Peyer's patch (tissue), 4 donors: ENCODE measurements at regions not wholly inside any gene's neighbourhood (a gene's known extent, or its start where the extent isn't known, plus 50 kb on each side); places are given as distances from the start of the nearest gene placed in this dataset.
"Not testable (repeated sequence)": the region's sequence is repeated elsewhere in the genome, so short reads cannot be mapped to it uniquely, and the experiment has no call there.

ENCODE experiments used
- DNase-seq, 3 donors: peaks; one replicate each; pipeline ENCODE4 v3.0.0-alpha.2; 2017 to 2019
- H3K27ac ChIP-seq, 4 donors: fragments of 200-600 bp; sonication (generic); one replicate each; pipeline ENCODE4 v1.5.1; 2016 to 2019
- H3K27me3 ChIP-seq, 2 donors: fragments of 200-600 bp; sonication (generic); one replicate each; pipeline ENCODE4 v1.5.1; 2019
- H3K36me3 ChIP-seq, 3 donors: fragments of 200-600 bp; sonication (generic); one replicate each; pipeline ENCODE4 v1.5.1; 2016 to 2019
- H3K4me1 ChIP-seq, 4 donors: fragments of 200-600 bp; sonication (generic); one replicate each; pipeline ENCODE4 v1.5.1; 2016 to 2019
- H3K4me3 ChIP-seq, 4 donors: fragments of 200-600 bp; sonication (generic); 1 replicate in 3 of 4; 2 replicates in 1 of 4; pipeline ENCODE4 v1.5.1; 2016 to 2019; ENCODE audit warnings: mild to moderate bottlenecking in 1 of 4
- H3K9me3 ChIP-seq, 4 donors: fragments of 200-600 bp; sonication (generic); one replicate each; pipeline ENCODE4 v1.5.1; 2016 to 2019; ENCODE audit warnings: mild to moderate bottlenecking in 1 of 4
- CTCF ChIP-seq, 6 experiments: fragments of 450-650 bp in 4 of 6; fragments of 200-600 bp in 2 of 6; sonication (generic) in 1 of 6; IDR thresholded peaks; one replicate each; pipeline ENCODE4 v1.5.1; 2017 to 2019; ENCODE audit warnings: antibody characterized with exemption in 6 of 6, mild to moderate bottlenecking in 3 of 6, moderate library complexity in 1 of 6
- POLR2A ChIP-seq, 2 donors: fragments of 450-650 bp; IDR thresholded peaks; one replicate each; pipeline ENCODE4 v1.5.1; 2017; ENCODE audit warnings: antibody characterized with exemption in 2 of 2, mild to moderate bottlenecking in 2 of 2, moderate library complexity in 2 of 2

- Histone ChIP-seq H3K36me3 (no peaks in the 10 kb centered on the region), H3K4me3 (no peak overlapping the region), H3K9me3 (no peaks in the 10 kb centered on the region), H3K4me1 (no peaks in the 10 kb centered on the region), H3K27ac (no peak overlapping the region), H3K27me3 (no peaks in the 10 kb centered on the region)
- TF ChIP-seq CTCF (IDR thresholded peaks at IDR 0.05) = no peak
- TF ChIP-seq POLR2A (IDR thresholded peaks at IDR 0.05) = no peak
- peak in 1 of 3 donors; percentile 1 for DNase-seq
Observed at GRCh38 chr1:29801561-29801973, 565.2 kb downstream of the PTPRU start.

GRCh38 chr1:29801003-29801402 lies 564.7 kb downstream of the PTPRU start:
- Histone ChIP-seq H3K27me3 (no peaks in the 10 kb centered on the region), H3K9me3 (no peaks in the 10 kb centered on the region), H3K4me1 (no peaks in the 10 kb centered on the region), H3K4me3 (no peak overlapping the region), H3K36me3 (no peaks in the 10 kb centered on the region), H3K27ac (no peak overlapping the region)
- no peak for DNase-seq
- TF ChIP-seq CTCF (IDR thresholded peaks at IDR 0.05) (no peak), POLR2A (IDR thresholded peaks at IDR 0.05) (no peak)

GRCh38 chr1:29800522-29800956 lies 564.2 kb downstream of the PTPRU start:
- Histone ChIP-seq H3K4me3 (no peak overlapping the region), H3K36me3 (no peaks in the 10 kb centered on the region), H3K27me3 (no peaks in the 10 kb centered on the region), H3K27ac (no peak overlapping the region), H3K4me1 (no peaks in the 10 kb centered on the region), H3K9me3 (no peaks in the 10 kb centered on the region)
- DNase-seq = no peak
- TF ChIP-seq POLR2A (IDR thresholded peaks at IDR 0.05) (no peak), CTCF (IDR thresholded peaks at IDR 0.05) (no peak)

GRCh38 chr1:29800120-29800519 lies 563.8 kb downstream of the PTPRU start:
- Histone ChIP-seq H3K4me1 (no peaks in the 10 kb centered on the region), H3K4me3 (no peak overlapping the region), H3K36me3 (no peaks in the 10 kb centered on the region), H3K9me3 (no peaks in the 10 kb centered on the region), H3K27me3 (no peaks in the 10 kb centered on the region), H3K27ac (no peak overlapping the region)
- no peak for DNase-seq
- TF ChIP-seq POLR2A (IDR thresholded peaks at IDR 0.05) (no peak), CTCF (IDR thresholded peaks at IDR 0.05) (no peak)

GRCh38 chr1:29798699-29799566 lies 562.6 kb downstream of the PTPRU start:
- H3K36me3 ChIP-seq = no peaks in the 10 kb centered on the region
- no peaks in the 10 kb centered on the region for H3K27me3 ChIP-seq
- no peaks in the 10 kb centered on the region for H3K4me1 ChIP-seq
- H3K9me3 ChIP-seq = no peaks in the 10 kb centered on the region
- no peak for DNase-seq
- H3K4me3 ChIP-seq = no peak overlapping the region
- TF ChIP-seq POLR2A (IDR thresholded peaks at IDR 0.05) (no peak), CTCF (IDR thresholded peaks at IDR 0.05) (no peak)
- H3K27ac ChIP-seq = no peak overlapping the region

GRCh38 chr1:29797125-29797524 lies 560.8 kb downstream of the PTPRU start:
- H3K27ac ChIP-seq, H3K36me3 ChIP-seq, H3K9me3 ChIP-seq, DNase-seq, H3K4me1 ChIP-seq, H3K27me3 ChIP-seq, H3K4me3 ChIP-seq: not testable (repeated sequence)

GRCh38 chr1:29795965-29796364 lies 559.6 kb downstream of the PTPRU start:
- not testable (repeated sequence) for H3K4me3 ChIP-seq, H3K9me3 ChIP-seq, DNase-seq, H3K4me1 ChIP-seq, H3K27me3 ChIP-seq, H3K36me3 ChIP-seq, H3K27ac ChIP-seq
